PC-9 (cell line): ENCODE measurements at regions not wholly inside any gene's neighbourhood (a gene's known extent, or its start where the extent isn't known, plus 50 kb on each side); places are given as distances from the start of the nearest gene placed in this dataset.

Source experiments
- BruUV-seq: library from RNA; stranded (reverse); fragments of 400-500 nt; replicated peaks from 2 replicates; lab custom pipeline; 2021; lab: Mats Ljungman, UMichigan
- CTCF ChIA-PET: fragments of 300-600 bp; sonication (Branson Sonifier 250); formaldehyde crosslinking; loops from one replicate; lab custom pipeline; 2022; ENCODE audit warnings: antibody characterized with exemption; lab: Charles Lee
- POLR2A ChIA-PET: fragments of 300-600 bp; sonication (Branson Sonifier 250); formaldehyde crosslinking; loops from one replicate; lab custom pipeline; 2022; ENCODE audit warnings: antibody characterized with exemption; ENCODE audit not compliant: unreplicated experiment; lab: Charles Lee
- DNase-seq, 2 experiments: peaks; one replicate each; pipeline versions ENCODE4 v3.0.0 to v3.0.0-alpha.2; 2015 to 2022; ENCODE audit warnings: mixed read lengths in 1 of 2
- H2AFZ ChIP-seq: fragments of 200-600 bp; sonication (generic); 2 replicates; pipeline ENCODE4 v1.8.1; 2017; ENCODE audit warnings: antibody characterized with exemption
- H3F3A ChIP-seq: fragments of 200-600 bp; sonication (generic); 2 replicates; pipeline ENCODE4 v1.8.1; 2017; ENCODE audit warnings: antibody characterized with exemption, mild to moderate bottlenecking, low read depth; ENCODE audit not compliant: insufficient read depth
- H3K27ac ChIP-seq: fragments of 200-600 bp; sonication (generic); 2 replicates; pipeline ENCODE4 v1.6.1; 2016; ENCODE audit warnings: mixed run types
- H3K27me3 ChIP-seq: fragments of 200-600 bp; sonication (generic); 2 replicates; pipeline ENCODE4 v1.6.1; 2016; ENCODE audit warnings: low read depth, mixed run types; ENCODE audit not compliant: insufficient read depth
- H3K36me3 ChIP-seq: fragments of 200-600 bp; sonication (generic); 2 replicates; pipeline ENCODE4 v1.6.1; 2016; ENCODE audit warnings: low read depth, mixed run types
- H3K4me1 ChIP-seq: fragments of 200-600 bp; sonication (generic); replicated peaks from 2 replicates; pipeline ENCODE4 v1.6.1; 2016; ENCODE audit warnings: mixed run types; ENCODE audit not compliant: insufficient read depth
- H3K4me2 ChIP-seq: fragments of 200-600 bp; sonication (generic); 2 replicates; pipeline ENCODE4 v1.6.1; 2017; ENCODE audit warnings: mixed run types
- H3K4me3 ChIP-seq: fragments of 200-600 bp; sonication (generic); 2 replicates; pipeline ENCODE4 v1.6.1; 2016; ENCODE audit warnings: mixed run types
- H3K79me2 ChIP-seq: fragments of 200-600 bp; sonication (generic); 2 replicates; pipeline ENCODE4 v1.6.1; 2017; ENCODE audit warnings: low read depth, mixed run types
- H3K9me2 ChIP-seq: fragments of 200-600 bp; sonication (generic); 2 replicates; pipeline ENCODE4 v1.8.1; 2017; ENCODE audit warnings: mild to moderate bottlenecking; ENCODE audit not compliant: insufficient read depth
- H3K9me3 ChIP-seq: fragments of 200-600 bp; sonication (generic); 2 replicates; pipeline ENCODE4 v1.8.1; 2016; ENCODE audit warnings: low read depth; ENCODE audit not compliant: insufficient read depth
- H4K20me1 ChIP-seq: fragments of 200-600 bp; sonication (generic); 2 replicates; pipeline ENCODE4 v1.8.1; 2017; ENCODE audit not compliant: insufficient read depth
- EZH2 ChIP-seq: fragments of 200-600 bp; sonication (generic); IDR thresholded peaks from 2 replicates; pipeline ENCODE4 v1.8.0; 2017; ENCODE audit warnings: antibody characterized with exemption, low read depth
- intact Hi-C: fragments of 100-400 bp; cut with micrococcal nuclease; formaldehyde crosslinking; loops from one replicate; pipeline ENCODE4 v1.10.0; 2022; ENCODE audit not compliant: unreplicated experiment
- TF ChIP-seq, protein P1 (sequence below): fragments of 200-600 bp; sonication (generic); conservative IDR thresholded peaks from 2 replicates; pipeline ENCODE4 v1.6.1; 2017; ENCODE audit warnings: mixed run types, antibody characterized with exemption, mild to moderate bottlenecking, moderate library complexity

DNA sequence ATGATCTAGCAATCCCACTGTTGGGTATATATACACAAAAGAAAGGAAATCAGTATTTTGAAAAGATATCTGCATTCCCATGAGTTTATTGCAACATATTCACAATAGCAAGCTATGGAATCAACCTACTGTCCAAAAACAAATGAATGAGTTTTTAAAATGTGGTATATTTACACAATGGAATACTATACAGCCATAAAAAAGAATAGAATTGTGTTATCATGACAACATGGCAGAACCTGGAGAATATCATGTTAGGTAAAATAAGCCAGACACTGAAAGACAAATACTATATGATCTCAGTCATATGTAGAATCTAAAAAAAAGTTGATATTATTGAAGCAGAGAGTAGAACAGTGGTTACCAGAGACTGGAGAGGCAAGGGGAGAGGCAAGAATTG is 732.6 kb downstream of the MCTP2 start:
- no peaks in the 10 kb centered on the region for H3K27me3 ChIP-seq
- H3K36me3 ChIP-seq = no peaks in the 10 kb centered on the region
- H3K4me2 ChIP-seq = no peak overlapping the region
- H2AFZ ChIP-seq = no peak overlapping the region
- POLR2A ChIA-PET = no interaction called here
- DNase-seq = no peak
- no peaks in the 10 kb centered on the region for H4K20me1 ChIP-seq
- H3F3A ChIP-seq = no peaks in the 10 kb centered on the region
- intact Hi-C loops = no loop called here
- no peak for TF ChIP-seq EZH2
- TF ChIP-seq, protein P1, sequence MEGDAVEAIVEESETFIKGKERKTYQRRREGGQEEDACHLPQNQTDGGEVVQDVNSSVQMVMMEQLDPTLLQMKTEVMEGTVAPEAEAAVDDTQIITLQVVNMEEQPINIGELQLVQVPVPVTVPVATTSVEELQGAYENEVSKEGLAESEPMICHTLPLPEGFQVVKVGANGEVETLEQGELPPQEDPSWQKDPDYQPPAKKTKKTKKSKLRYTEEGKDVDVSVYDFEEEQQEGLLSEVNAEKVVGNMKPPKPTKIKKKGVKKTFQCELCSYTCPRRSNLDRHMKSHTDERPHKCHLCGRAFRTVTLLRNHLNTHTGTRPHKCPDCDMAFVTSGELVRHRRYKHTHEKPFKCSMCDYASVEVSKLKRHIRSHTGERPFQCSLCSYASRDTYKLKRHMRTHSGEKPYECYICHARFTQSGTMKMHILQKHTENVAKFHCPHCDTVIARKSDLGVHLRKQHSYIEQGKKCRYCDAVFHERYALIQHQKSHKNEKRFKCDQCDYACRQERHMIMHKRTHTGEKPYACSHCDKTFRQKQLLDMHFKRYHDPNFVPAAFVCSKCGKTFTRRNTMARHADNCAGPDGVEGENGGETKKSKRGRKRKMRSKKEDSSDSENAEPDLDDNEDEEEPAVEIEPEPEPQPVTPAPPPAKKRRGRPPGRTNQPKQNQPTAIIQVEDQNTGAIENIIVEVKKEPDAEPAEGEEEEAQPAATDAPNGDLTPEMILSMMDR = no peak
- no peaks in the 10 kb centered on the region for H3K79me2 ChIP-seq
- BruUV-seq = no TSS peak
- CTCF ChIA-PET = no interaction called here
- H3K4me1 ChIP-seq = no peaks in the 10 kb centered on the region
- no peaks in the 10 kb centered on the region; the same call in 1 of the 2 replicates for H3K9me3 ChIP-seq
- H3K27ac ChIP-seq = no peak overlapping the region
- no peak overlapping the region for H3K4me3 ChIP-seq
- no peaks in the 10 kb centered on the region for H3K9me2 ChIP-seq

DNA sequence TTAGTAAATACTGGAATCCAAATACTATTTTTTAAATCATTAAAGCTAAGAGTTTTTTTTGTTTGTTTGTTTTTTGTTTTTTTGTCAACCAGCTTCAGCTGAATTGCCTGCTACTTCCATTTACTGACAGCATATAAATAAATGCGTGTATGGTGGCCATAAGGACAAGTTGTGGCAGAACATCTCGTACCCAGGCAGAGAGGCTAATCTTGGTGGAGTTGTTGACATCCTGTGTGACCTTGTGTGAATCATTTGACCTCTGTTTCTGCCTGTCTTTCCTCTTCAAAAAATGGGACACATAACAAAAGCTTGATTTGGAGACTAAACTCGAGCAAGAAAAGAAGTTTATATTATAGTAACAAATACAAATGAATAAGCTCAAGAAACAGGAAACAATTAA is 734.2 kb downstream of the MCTP2 start:
- DNase-seq = no peak
- Histone ChIP-seq H3K4me1 (no peaks in the 10 kb centered on the region), H3K9me2 (no peaks in the 10 kb centered on the region), H3K79me2 (no peaks in the 10 kb centered on the region), H3K36me3 (no peaks in the 10 kb centered on the region), H2AFZ (no peak overlapping the region), H3K9me3 (no peaks in the 10 kb centered on the region; the same call in 1 of the 2 replicates), H3F3A (no peaks in the 10 kb centered on the region), H3K4me3 (no peak overlapping the region), H4K20me1 (no peaks in the 10 kb centered on the region), H3K27ac (no peak overlapping the region), H3K27me3 (no peaks in the 10 kb centered on the region), H3K4me2 (no peak overlapping the region)
- TF ChIP-seq, protein P1 = no peak
- no peak for TF ChIP-seq EZH2
- intact Hi-C loops = no loop called here
- POLR2A ChIA-PET = no interaction called here
- BruUV-seq = no TSS peak
- CTCF ChIA-PET = no interaction called here

DNA sequence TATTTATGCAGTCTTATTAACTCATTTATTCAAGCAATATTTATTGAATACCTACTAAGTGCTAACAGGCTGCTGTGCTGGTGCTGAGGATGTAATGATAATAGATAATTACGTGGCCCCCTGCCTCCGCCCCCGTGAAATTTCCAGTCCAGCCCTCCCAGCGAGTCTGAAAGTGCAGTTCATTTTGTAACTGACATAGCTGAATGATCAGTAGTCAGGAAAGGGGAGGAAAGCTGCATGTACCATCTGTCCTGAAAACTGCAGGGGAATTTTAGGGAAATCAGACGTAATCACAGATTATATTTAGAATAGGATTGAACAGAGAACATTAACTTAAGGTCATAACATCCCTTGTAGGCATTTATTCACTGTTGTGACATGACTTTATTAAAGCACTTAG is 736.8 kb downstream of the MCTP2 start:
- POLR2A ChIA-PET = no interaction called here
- intact Hi-C loops = no loop called here

More for the DNA sequence above, 736.8 kb downstream of the MCTP2 start:
- Histone ChIP-seq H3K9me3 (no peaks in the 10 kb centered on the region; the same call in 1 of the 2 replicates), H3F3A (no peaks in the 10 kb centered on the region), H3K4me2 (no peak overlapping the region), H3K36me3 (no peaks in the 10 kb centered on the region), H3K27ac (no peak overlapping the region), H3K9me2 (no peaks in the 10 kb centered on the region), H2AFZ (no peak overlapping the region), H3K4me1 (no peaks in the 10 kb centered on the region), H4K20me1 (no peaks in the 10 kb centered on the region), H3K27me3 (no peaks in the 10 kb centered on the region), H3K4me3 (no peak overlapping the region), H3K79me2 (no peaks in the 10 kb centered on the region)
- DNase-seq = no peak
- TF ChIP-seq, protein P1 = no peak
- TF ChIP-seq EZH2 = no peak
- CTCF ChIA-PET = no interaction called here
- no TSS peak for BruUV-seq
